ENCODE measurements at regions not wholly inside any gene's neighbourhood (a gene's known extent, or its start where the extent isn't known, plus 50 kb on each side); places are given as distances from the start of the nearest gene placed in this dataset.
"Not testable (repeated sequence)": the region's sequence is repeated elsewhere in the genome, so short reads cannot be mapped to it uniquely, and the experiment has no call there.

GRCh38 chrX:125507119-125507518 is 187.4 kb downstream of the TEX13C start:
- peak; percentile 34 for DNase-seq

GRCh38 chrX:125520029-125520428 is 200.4 kb downstream of the TEX13C start:
- DNase-seq = no peak

GRCh38 chrX:125522752-125523151 is 203.1 kb downstream of the TEX13C start:
- no peak for DNase-seq

GRCh38 chrX:125532411-125533089 is 212.9 kb downstream of the TEX13C start:
- DNase-seq = no peak

- DNase-seq = no peak
These were observed 213.7 kb downstream of the TEX13C start for GRCh38 chrX:125533352-125533751.

- DNase-seq = no peak
These were observed 224.5 kb downstream of the TEX13C start for GRCh38 chrX:125544031-125544660.

- no peak for DNase-seq
These were observed 225.2 kb downstream of the TEX13C start for GRCh38 chrX:125544856-125545255.

GRCh38 chrX:125577479-125577878 is 257.8 kb downstream of the TEX13C start:
- DNase-seq = no peak

- DNase-seq = no peak
These were observed 284.8 kb downstream of the TEX13C start for GRCh38 chrX:125604448-125604847.

- no peak for DNase-seq
These were observed 285.5 kb downstream of the TEX13C start for GRCh38 chrX:125605145-125605544.

- DNase-seq = not testable (repeated sequence)
These were observed 295.1 kb downstream of the TEX13C start for GRCh38 chrX:125614591-125615343.

GRCh38 chrX:125620715-125621587 is 301.3 kb downstream of the TEX13C start:
- DNase-seq = no peak

- DNase-seq = no peak
These were observed 301.9 kb downstream of the TEX13C start for GRCh38 chrX:125621588-125621927.

- no peak for DNase-seq
These were observed 303.2 kb downstream of the TEX13C start for GRCh38 chrX:125622899-125623298.

GRCh38 chrX:125627676-125628075 is 308.0 kb downstream of the TEX13C start:
- no peak for DNase-seq

GRCh38 chrX:125628435-125628834 is 308.8 kb downstream of the TEX13C start:
- no peak for DNase-seq

GRCh38 chrX:125641405-125641804 is 321.7 kb downstream of the TEX13C start:
- DNase-seq = no peak

- no peak for DNase-seq
These were observed 326.5 kb downstream of the TEX13C start for GRCh38 chrX:125646195-125646594.

GRCh38 chrX:125651426-125651825 is 331.8 kb downstream of the TEX13C start:
- no peak for DNase-seq

GRCh38 chrX:125654501-125654900 is 334.8 kb downstream of the TEX13C start:
- no peak for DNase-seq

- no peak for DNase-seq
These were observed 354.1 kb downstream of the TEX13C start for GRCh38 chrX:125673758-125674157.

- no peak for DNase-seq
These were observed 358.6 kb downstream of the TEX13C start for GRCh38 chrX:125678258-125678657.

GRCh38 chrX:125680366-125680765 is 360.7 kb downstream of the TEX13C start:
- DNase-seq = no peak

All from HCEC 1CT (cell line).